Gastroesophageal sphincter (tissue), 4 donors: ENCODE measurements at regions not wholly inside any gene's neighbourhood (a gene's known extent, or its start where the extent isn't known, plus 50 kb on each side); places are given as distances from the start of the nearest gene placed in this dataset.
"Not testable (repeated sequence)": the region's sequence is repeated elsewhere in the genome, so short reads cannot be mapped to it uniquely, and the experiment has no call there.

ENCODE experiments used
- ATAC-seq: fragments of 150-250 bp; one replicate; pipeline ENCODE4 v1.9.1; 2016; ENCODE audit warnings: mild to moderate bottlenecking, moderate library complexity
- H3K27ac ChIP-seq, 4 donors: fragments of 200-600 bp; sonication (generic) in 3 of 4; 1 replicate in 3 of 4; 2 replicates in 1 of 4; pipeline ENCODE4 v1.5.1; 2016 to 2019
- H3K27me3 ChIP-seq: fragments of 200-600 bp; sonication (generic); one replicate; pipeline ENCODE4 v1.5.1; 2019
- H3K36me3 ChIP-seq, 2 donors: fragments of 200-600 bp; sonication (generic); one replicate each; pipeline ENCODE4 v1.5.1; 2019; ENCODE audit warnings: control low read depth in 1 of 2
- H3K4me1 ChIP-seq, 3 donors: fragments of 200-600 bp; sonication (generic); 1 replicate in 2 of 3; 2 replicates in 1 of 3; pipeline ENCODE4 v1.5.1; 2016 to 2019; ENCODE audit warnings: control low read depth in 2 of 3
- H3K4me3 ChIP-seq, 2 donors: fragments of 200-600 bp; sonication (generic); one replicate each; pipeline ENCODE4 v1.5.1; 2019; ENCODE audit warnings: mild to moderate bottlenecking in 1 of 2, moderate library complexity in 1 of 2
- H3K9me3 ChIP-seq, 3 donors: fragments of 200-600 bp; sonication (generic); one replicate each; pipeline ENCODE4 v1.5.1; 2017 to 2019; ENCODE audit warnings: control low read depth in 2 of 3
- CTCF ChIP-seq, 4 experiments: fragments of 200-600 bp in 2 of 4; fragments of 450-650 bp in 2 of 4; sonication (generic) in 1 of 4; IDR thresholded peaks; one replicate each; pipeline ENCODE4 v1.5.1; 2017 to 2019; ENCODE audit warnings: antibody characterized with exemption in 4 of 4, mild to moderate bottlenecking in 2 of 4, moderate library complexity in 2 of 4
- EP300 ChIP-seq: sonication (generic); formaldehyde crosslinking; IDR thresholded peaks from one replicate; pipeline ENCODE4 v1.6.1; 2017; ENCODE audit warnings: antibody characterized with exemption, mild to moderate bottlenecking
- POLR2A ChIP-seq, 2 donors: fragments of 450-650 bp; IDR thresholded peaks; one replicate each; pipeline ENCODE4 v1.6.1; 2017; ENCODE audit warnings: antibody characterized with exemption in 2 of 2, mild to moderate bottlenecking in 2 of 2, moderate library complexity in 1 of 2
- POLR2AphosphoS5 ChIP-seq: sonication (generic); formaldehyde crosslinking; IDR thresholded peaks from one replicate; pipeline ENCODE4 v1.6.1; 2017; ENCODE audit warnings: antibody characterized with exemption
- WGBS, 2 donors: methylation state at CpG; one replicate each; pipeline ENCODE4 v1.1.5; 2018; ENCODE audit warnings: low coverage in 1 of 2; 5-methylcytosine and 5-hydroxymethylcytosine counted together

DNA sequence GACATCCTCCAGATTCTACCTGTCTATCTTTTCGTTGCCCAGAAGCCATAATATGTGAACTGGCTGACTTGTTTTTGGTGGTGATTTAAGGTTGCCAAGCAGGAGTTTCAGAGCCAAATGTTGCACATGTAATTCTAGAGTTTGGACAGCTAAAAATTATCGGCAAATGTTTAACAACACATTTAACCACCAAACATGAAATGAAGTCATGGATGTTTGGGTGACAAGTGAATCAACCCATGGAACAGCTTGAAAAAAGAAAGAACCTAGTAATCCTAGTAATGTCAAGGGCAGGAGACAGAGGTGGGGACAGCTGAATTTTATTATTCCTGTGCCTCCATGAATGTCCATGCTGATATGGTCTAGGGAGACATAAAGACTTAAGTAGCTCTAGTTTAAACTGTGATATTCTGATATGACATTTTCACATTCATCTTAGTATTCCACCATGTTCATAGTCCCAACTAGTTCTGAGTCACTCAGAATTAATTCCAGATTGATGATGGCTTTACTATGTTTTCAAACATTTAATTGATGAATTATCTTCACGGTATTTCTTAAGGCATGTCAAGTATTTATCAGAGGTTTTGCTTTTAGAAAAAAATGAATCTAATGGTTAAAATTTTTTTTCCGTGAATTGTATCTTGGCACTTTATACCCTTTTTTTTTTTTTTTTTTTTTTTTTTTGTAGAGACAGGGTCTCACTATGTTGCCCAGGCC lies 101.7 kb downstream of the SOCS6 start:
- WGBS, 2 donors = 32 to 70% methylated on average over 2 to 4 of the region's 4 CpGs
- Histone ChIP-seq H3K27ac (no peak overlapping the region), H3K9me3 (no peaks in the 10 kb centered on the region), H3K27me3 (no peaks in the 10 kb centered on the region), H3K4me3 (no peak overlapping the region), H3K4me1 (no peaks in the 10 kb centered on the region), H3K36me3 (no peaks in the 10 kb centered on the region)
- no peak for TF ChIP-seq CTCF (IDR thresholded peaks at IDR 0.05)
- no peak for TF ChIP-seq POLR2AphosphoS5
- no peak for TF ChIP-seq EP300
- no peak for TF ChIP-seq POLR2A (IDR thresholded peaks at IDR 0.05)
- ATAC-seq = no peak

- not testable (repeated sequence) for H3K4me1 ChIP-seq, H3K4me3 ChIP-seq, H3K27ac ChIP-seq, H3K36me3 ChIP-seq, ATAC-seq, H3K9me3 ChIP-seq, H3K27me3 ChIP-seq
- 96 to 100% methylated on average over 4 of the region's 5 CpGs for WGBS, 2 donors
Observed at GRCh38 chr18:70389036-70389435, 100.2 kb downstream of the SOCS6 start.

DNA sequence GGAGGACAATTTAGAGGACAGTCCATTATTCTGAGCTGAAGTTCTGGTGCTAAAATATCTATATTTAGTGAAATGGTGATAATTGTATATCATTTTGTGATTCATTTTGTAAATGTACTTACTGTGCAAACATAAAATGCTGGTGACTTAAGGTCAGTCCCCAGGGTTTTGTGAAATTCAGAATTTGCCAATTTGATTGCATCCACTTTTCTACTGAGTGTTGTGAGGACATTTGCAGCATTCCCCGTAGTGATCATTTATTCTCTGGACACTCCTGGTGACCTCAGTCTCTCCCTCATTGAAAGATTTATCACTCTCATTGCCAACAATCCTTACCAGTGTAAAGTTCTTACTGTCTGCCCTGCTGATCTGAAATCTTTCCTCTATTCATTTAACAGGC lies 98.2 kb downstream of the SOCS6 start:
- Histone ChIP-seq H3K4me3 (no peak overlapping the region), H3K27ac (no peak overlapping the region), H3K27me3 (no peaks in the 10 kb centered on the region), H3K36me3 (no peaks in the 10 kb centered on the region), H3K4me1 (no peaks in the 10 kb centered on the region), H3K9me3 (no peaks in the 10 kb centered on the region)
- ATAC-seq = no peak
- WGBS, 2 donors = 14 to 73% methylated on average over 1 of the region's 1 CpG
- TF ChIP-seq CTCF (IDR thresholded peaks at IDR 0.05) (no peak), EP300 (no peak), POLR2A (IDR thresholded peaks at IDR 0.05) (no peak), POLR2AphosphoS5 (no peak)

DNA sequence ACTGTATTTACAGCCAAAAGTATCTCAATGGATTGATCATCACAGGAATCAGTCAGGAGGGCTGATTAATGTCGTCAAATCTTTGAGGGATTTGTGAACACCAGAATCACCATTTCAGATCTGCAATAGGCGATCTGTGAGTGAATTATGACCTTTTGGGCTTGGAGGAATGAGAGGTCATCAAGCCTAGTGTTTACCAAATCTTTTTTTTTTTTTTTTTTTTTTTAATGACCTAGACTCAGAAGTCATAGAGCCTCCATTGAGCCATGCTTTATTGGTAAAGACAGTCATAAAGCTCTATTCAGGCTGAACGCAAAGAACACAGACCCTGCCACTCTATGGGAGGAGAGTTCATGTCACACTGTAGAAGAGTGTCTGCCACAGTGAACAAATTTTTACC lies 97.7 kb downstream of the SOCS6 start:
- no peaks in the 10 kb centered on the region for H3K27me3 ChIP-seq
- no peaks in the 10 kb centered on the region for H3K4me1 ChIP-seq
- no peak overlapping the region for H3K27ac ChIP-seq
- WGBS, 2 donors = 72 to 79% methylated on average over 3 of the region's 3 CpGs
- H3K9me3 ChIP-seq = no peaks in the 10 kb centered on the region
- no peaks in the 10 kb centered on the region for H3K36me3 ChIP-seq
- no peak overlapping the region for H3K4me3 ChIP-seq
- TF ChIP-seq POLR2A (IDR thresholded peaks at IDR 0.05) = no peak
- no peak for TF ChIP-seq EP300
- TF ChIP-seq POLR2AphosphoS5 = no peak
- no peak for TF ChIP-seq CTCF (IDR thresholded peaks at IDR 0.05)
- ATAC-seq = no peak

DNA sequence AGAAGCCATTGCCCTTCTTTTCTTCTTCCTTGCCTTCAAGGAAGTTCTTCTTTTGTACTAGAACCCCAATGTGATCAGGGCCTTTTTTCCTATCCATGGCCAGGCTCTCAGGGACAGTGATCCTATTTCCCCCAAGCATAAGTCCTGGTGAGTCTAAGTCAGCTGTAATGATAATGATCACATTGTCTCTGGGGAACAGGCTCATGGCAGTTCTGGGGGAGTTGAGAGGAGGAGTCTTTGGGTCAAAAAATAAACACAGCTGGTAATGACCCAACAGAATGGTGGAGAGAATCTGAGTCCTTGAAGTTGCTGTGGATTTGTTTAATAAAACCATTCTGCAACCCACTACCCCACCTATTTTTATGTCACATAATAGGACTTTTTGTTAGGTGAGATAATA lies 96.6 kb downstream of the SOCS6 start:
- H3K36me3 ChIP-seq = no peaks in the 10 kb centered on the region
- H3K27ac ChIP-seq = no peak overlapping the region
- H3K27me3 ChIP-seq = no peaks in the 10 kb centered on the region
- no peaks in the 10 kb centered on the region for H3K9me3 ChIP-seq
- H3K4me3 ChIP-seq = no peak overlapping the region
- H3K4me1 ChIP-seq = no peaks in the 10 kb centered on the region
- TF ChIP-seq EP300 (no peak), POLR2AphosphoS5 (no peak), POLR2A (IDR thresholded peaks at IDR 0.05) (no peak), CTCF (IDR thresholded peaks at IDR 0.05) (no peak)
- ATAC-seq = no peak
